ENCODE measurements at regions not wholly inside any gene's neighbourhood (a gene's known extent, or its start where the extent isn't known, plus 50 kb on each side); places are given as distances from the start of the nearest gene placed in this dataset.
"Not testable (repeated sequence)": the region's sequence is repeated elsewhere in the genome, so short reads cannot be mapped to it uniquely, and the experiment has no call there.

DNA sequence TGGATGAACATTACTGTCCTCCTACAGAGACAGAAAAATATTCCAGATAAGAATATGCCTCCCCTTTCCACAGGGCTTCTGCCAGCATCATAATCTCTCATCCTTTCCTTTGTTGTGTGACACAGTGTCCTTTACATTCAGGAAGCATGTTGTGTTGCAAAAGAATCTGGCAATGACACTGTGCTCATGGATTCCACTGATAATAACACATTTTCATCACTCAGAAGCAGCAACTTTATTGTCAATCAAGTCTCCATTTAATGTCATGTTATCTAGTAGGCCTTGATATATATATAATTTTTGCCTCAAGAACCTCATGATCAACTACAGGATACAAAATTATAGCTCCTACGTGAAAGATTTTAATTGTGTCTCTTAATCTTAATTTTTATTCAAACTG lies 833.9 kb downstream of the FSTL5 start:
- no peak for DNase-seq (ENCODE audit: low spot score)

- DNase-seq (ENCODE audit: low spot score), result no peak
These were observed 842.1 kb downstream of the FSTL5 start for GRCh38 chr4:161321706-161322105.

GRCh38 chr4:161320377-161320776 lies 843.4 kb downstream of the FSTL5 start:
- DNase-seq (ENCODE audit: low spot score), result peak; percentile 26

GRCh38 chr4:161317000-161317399 lies 846.8 kb downstream of the FSTL5 start:
- no peak for DNase-seq (ENCODE audit: low spot score)

GRCh38 chr4:161314371-161314770 lies 849.4 kb downstream of the FSTL5 start:
- no peak for DNase-seq (ENCODE audit: low spot score)

DNA sequence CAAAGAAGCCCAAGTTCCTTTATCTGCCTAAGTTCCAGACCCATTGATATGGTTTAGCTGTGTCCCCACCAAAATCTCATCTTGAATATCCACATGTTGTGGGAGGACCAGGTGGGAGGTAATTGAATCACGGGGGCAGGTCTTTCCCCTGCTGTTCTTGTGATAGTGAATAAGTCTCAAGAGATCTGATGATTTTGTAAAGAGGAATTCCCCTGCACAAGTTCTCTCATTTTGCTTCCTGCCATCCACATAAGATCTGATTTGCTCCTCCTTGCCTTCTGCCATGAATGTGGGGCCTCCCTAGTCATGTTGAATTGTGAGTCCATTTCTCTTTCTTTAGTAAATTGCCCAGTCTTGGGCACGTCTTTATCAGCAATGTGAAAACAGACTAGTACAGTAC lies 860.2 kb downstream of the FSTL5 start:
- no peak for DNase-seq (ENCODE audit: low spot score)

- no peak for DNase-seq (ENCODE audit: low spot score)
These were observed 872.6 kb downstream of the FSTL5 start for GRCh38 chr4:161291222-161291621.

GRCh38 chr4:161287678-161288352 lies 876.0 kb downstream of the FSTL5 start:
- no peak for DNase-seq (ENCODE audit: low spot score)

DNA sequence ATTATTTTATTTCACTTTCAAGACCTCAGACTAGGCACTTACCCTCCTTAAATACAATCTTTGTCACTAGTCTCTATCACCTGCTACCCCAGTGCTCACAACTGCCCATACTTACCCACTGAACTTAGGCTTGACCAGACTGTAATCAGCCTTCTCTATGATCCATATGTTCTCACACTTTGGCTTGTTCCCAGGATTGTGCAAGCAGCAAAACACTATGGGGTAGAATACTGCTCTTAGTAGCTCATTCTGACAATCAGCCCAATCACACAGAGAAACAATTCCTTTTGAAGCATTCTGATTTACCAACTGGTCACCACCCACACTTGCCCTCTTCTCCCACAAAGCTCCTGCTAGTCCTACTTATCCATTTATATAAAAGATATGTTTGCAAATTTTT lies 878.3 kb downstream of the FSTL5 start:
- DNase-seq (ENCODE audit: low spot score), result no peak

GRCh38 chr4:161280929-161281328 lies 882.9 kb downstream of the FSTL5 start:
- no peak for DNase-seq (ENCODE audit: low spot score)

DNA sequence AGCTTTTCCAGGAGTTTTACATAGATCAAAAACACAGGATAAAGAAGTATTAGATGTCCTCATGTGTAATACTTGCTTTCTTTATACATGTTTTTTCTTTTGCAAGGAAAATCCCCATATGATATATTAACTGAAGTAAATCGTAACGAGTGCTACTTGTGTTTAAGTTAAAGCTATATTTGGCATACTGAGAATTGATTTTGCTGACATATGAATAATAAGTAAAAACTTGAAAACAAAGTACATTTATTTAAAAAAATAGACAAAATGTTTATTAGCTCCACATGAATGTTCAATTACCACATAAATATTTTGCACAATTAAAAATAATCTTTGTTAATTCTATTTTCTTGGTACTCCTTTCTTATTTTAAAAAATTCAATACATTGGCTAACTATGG lies 884.7 kb downstream of the FSTL5 start:
- DNase-seq (ENCODE audit: low spot score), result no peak

- DNase-seq (ENCODE audit: low spot score), result not testable (repeated sequence)
These were observed 886.5 kb downstream of the FSTL5 start for GRCh38 chr4:161277150-161277787.

- no peak for DNase-seq (ENCODE audit: low spot score)
These were observed 890.2 kb downstream of the FSTL5 start for GRCh38 chr4:161273607-161274006.

DNA sequence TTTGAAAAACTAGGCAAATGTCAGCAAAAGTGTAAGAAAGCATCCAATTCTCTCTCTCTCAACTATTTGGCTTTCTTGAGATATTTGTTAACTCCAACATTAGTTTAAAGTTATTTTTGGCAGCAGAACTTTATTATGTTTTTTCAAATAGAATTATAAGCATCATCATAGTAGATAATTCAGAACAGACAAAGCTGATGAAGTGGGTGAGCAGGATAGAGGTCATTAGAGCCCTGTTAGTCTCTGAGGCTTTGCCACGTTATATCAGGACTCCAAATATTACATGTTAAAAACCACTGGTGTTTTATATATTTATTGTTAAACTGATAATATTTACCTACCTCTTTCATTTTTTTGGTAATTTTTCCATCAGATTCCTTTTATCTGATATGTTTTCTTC lies 903.0 kb downstream of the FSTL5 start:
- no peak for DNase-seq (ENCODE audit: low spot score)

DNA sequence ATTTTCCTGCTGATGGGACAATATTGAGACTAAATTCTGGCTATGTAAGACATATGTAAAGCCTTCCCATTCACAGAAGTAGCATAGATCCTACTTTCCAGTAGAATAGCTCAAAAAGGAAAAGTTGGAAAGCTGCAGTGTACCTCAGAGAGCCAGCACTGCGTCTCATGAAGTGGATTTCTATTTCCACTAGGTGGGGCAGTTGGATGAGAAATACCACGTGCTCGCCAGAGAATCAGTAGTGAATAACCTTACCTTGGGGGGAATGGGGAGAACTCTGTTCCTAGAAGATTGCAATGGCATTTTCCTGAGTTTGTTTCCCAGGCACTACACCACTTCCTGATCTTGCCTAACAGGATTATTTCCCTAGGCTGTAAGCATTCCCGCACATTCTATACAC lies 907.1 kb downstream of the FSTL5 start:
- no peak for DNase-seq (ENCODE audit: low spot score)

DNA sequence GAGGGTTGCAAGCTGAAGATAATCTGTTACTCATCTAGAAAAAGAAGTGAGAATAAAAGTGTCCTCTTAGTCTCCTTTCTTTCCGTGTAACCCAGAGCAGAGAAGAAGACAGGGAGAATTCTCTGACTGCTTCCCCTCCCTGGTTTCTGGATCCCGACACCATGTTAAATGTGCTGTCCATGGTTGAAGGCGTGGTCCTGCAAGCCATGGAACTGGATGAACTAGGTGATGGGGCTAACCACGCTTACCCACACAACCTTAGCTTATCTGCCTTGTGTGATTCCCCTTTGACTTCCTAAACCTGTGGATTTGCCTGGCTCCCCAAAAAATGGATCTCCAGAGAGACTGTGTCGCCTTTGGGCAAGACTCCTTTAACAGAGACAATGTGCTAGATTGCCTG lies 907.6 kb downstream of the FSTL5 start:
- DNase-seq (ENCODE audit: low spot score), result no peak

DNA sequence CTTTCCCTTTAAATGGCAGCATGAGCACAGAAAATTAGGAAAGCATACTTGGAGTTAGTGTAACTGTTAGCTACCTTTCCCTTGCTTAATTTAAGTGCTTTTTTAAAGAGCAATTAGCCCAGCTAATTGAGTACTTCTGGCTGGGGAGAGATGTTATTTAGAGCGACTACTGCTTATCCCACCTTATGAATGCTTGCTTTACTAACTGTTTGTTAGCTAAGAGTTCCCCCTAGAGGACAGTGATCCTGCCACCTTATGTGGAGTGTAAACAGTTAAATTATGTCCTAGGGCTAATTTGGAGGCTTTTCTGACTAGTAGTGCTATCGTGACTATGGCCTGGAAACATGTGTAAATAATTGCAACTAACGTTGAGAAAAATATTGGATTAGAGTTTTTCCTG lies 909.4 kb downstream of the FSTL5 start:
- no peak for DNase-seq (ENCODE audit: low spot score)

GRCh38 chr4:161252520-161253141 lies 911.2 kb downstream of the FSTL5 start:
- peak; percentile 20 for DNase-seq (ENCODE audit: low spot score)

DNA sequence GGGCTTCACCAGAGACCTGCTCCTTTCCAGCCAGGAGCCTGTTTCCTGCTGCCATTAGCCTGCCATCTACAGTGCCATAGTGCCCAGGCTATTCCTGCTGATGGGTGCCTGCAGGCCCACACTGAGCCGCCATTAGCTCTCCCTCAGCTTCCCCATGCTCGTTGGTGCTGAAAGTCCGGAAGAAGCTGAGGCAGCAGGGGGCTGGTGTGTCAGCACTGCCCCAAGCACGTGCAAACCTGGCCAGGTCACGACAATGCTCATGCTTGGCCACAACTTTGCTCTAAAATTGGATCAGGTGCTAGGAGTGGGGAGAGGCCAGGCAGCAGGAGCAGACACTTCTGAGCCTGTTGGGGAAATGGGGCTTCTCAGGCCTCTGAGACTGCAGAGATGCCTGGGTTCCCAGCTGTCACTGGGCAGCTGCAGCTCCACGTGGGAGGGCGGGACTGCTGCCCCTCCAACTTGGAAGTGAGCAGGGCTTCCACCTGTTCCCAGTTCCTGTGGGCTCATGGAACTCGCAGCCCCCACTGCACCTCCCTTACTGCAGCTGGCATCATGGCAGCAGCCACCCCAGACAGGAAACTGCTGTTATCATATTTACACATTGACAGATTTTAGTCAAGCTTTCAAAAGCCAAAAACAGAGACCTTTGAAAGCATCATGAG lies 913.9 kb downstream of the FSTL5 start:
- no peak for DNase-seq (ENCODE audit: low spot score)

DNA sequence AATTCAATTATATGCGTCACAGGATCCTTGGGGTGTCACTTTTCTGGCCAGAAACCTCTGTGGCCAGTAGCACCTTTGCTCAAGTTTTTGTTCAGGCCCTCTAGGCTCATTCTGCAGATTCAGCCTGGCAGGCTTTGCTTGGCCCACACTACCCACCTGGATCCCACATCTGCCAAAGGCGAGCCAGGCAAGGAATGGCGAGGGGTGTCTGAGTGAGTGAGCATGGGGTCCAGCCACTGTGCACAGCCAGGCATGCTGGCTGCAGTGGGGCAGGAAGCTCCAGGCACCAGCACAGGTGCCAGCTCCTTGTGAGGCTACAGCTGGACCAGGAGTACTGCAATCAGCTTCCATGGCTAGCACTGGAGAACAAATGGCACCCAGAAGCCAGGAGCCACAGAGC lies 914.9 kb downstream of the FSTL5 start:
- no peak for DNase-seq (ENCODE audit: low spot score)

GRCh38 chr4:161247831-161248230 lies 916.0 kb downstream of the FSTL5 start:
- no peak for DNase-seq (ENCODE audit: low spot score)

GRCh38 chr4:161238033-161238432 lies 925.8 kb downstream of the FSTL5 start:
- DNase-seq (ENCODE audit: low spot score), result no peak

DNA sequence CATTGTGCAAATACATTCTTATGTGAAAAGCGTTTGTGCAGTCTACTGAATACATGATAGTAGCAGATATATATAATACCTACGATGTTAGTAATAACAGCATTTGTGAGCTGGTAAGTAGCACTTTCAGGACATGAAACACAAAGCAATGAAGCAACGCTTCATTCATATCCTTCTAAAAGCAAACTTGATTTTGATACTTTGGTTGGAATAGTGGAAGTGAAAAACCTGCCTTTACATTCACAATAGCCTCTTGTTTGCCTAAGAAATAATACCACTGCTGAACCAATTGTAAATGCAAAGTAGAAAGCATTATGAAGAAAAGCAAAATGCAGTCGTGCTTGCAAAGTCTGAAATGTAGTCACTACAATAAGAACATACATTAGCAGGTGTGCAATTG lies 926.3 kb downstream of the FSTL5 start:
- no peak for DNase-seq (ENCODE audit: low spot score)
